DMS153 (cell line): ENCODE measurements at regions not wholly inside any gene's neighbourhood (a gene's known extent, or its start where the extent isn't known, plus 50 kb on each side); places are given as distances from the start of the nearest gene placed in this dataset.
"Not testable (repeated sequence)": the region's sequence is repeated elsewhere in the genome, so short reads cannot be mapped to it uniquely, and the experiment has no call there.

Source experiments
- DNase-seq: peaks from one replicate; lab custom pipeline; 2025; lab: John Stamatoyannopoulos, UW

DNA sequence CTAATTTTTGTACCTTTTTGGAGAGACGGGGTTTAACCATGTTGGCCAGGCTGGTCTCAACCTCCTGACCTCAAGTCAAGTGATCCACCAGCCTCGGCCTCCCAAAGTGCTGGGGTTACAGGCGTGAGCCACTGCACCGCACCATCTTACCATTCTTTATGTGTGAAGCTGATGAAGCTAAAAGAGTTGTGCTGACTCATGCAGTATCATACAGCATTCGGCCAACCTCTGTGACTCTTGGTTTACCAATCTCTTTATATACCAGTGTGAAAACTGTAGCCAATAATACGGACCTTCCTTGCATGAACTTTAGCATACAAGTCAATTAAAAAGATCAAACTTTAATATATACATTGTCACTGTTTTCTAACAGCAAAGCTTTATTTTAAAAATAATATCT lies 878.2 kb upstream of the MBL2 start:
- no peak for DNase-seq

- DNase-seq = not testable (repeated sequence)
Observed at GRCh38 chr10:53647221-53647620, 874.6 kb upstream of the MBL2 start.

GRCh38 chr10:53646525-53646924 lies 873.9 kb upstream of the MBL2 start:
- no peak for DNase-seq

- no peak for DNase-seq
Observed at GRCh38 chr10:53645951-53646350, 873.4 kb upstream of the MBL2 start.

GRCh38 chr10:53638006-53638405 lies 865.4 kb upstream of the MBL2 start:
- no peak for DNase-seq

- no peak for DNase-seq
Observed at GRCh38 chr10:53624722-53625121, 852.1 kb upstream of the MBL2 start.

DNA sequence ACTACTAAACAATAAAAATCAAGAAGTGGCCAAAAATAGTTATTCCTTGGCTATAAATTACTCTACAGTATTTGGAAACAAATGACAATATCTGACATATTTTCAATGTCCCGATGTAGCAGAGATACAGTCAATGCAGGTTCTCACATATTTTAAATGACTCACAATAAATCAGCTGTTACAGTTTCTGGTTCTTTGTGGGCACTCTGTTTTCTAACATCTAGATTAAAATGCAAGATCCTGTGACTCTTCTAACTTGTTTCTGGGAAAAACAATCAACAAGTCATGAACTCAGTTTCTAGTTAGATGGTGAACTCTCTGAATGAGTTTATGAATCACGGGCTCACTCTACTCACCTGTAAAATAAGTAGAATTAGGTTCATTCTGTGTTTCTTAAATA lies 849.6 kb upstream of the MBL2 start:
- DNase-seq = no peak

DNA sequence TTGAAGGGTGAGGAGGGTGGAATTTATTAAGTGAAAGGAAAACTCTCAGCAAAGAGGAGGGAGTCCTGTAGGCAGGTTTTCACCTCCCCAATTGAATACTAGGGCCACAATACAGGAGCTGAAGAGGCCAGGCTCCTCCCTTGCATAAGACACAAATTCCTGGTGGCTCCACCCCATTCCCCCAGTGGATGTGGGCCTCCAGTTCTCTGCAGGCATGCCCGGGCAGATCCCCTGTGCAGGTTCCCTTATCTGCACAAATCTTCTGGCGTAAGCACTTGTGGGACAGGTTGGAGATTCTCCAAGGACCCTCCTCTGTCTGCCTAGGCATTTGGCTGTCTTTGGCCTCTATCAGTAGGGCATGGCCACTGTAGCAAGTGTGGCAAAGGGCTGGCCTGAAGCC lies 847.1 kb upstream of the MBL2 start:
- no peak for DNase-seq

DNA sequence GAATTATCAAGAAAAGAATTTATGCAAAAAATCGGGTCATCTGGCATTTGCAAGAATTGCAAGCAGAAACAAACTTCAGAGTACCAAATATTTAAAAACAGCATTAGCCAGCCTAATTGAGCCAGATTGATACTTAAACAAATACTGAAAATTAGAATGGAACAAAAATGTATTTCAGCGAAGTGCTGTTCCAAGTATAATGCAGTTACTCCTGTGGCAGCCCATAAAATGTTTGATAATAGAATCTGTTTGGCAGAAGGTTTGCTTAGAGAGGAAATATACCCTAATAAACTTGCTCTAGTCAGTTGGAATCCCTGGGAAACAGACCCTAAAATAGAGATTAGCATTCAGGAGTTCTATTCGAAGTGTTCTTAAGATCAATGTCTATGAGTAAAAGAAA lies 835.1 kb upstream of the MBL2 start:
- DNase-seq = no peak

- no peak for DNase-seq
Observed at GRCh38 chr10:53606981-53607380, 834.4 kb upstream of the MBL2 start.

- no peak for DNase-seq
Observed at GRCh38 chr10:53601260-53601875, 828.8 kb upstream of the MBL2 start.

DNA sequence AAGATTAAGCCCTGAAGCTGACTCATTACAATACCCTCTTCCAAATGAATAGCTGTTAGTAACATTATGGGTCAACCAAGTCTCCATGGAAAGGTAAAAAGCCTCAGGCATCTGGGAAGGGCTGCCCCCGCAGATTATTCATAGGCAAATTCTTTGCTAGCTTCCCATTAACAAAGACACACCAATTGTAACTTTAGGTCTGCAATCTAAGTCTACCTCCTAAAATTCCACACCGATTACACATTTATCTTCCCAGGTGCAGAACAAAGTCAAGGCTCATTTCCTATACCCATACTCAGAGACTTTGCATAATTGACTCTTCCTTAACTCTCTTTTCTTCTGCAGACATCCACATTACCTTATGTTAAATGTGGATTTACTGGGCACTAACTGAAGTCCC lies 826.3 kb upstream of the MBL2 start:
- DNase-seq = no peak

GRCh38 chr10:53597835-53598251 lies 825.3 kb upstream of the MBL2 start:
- DNase-seq = no peak

DNA sequence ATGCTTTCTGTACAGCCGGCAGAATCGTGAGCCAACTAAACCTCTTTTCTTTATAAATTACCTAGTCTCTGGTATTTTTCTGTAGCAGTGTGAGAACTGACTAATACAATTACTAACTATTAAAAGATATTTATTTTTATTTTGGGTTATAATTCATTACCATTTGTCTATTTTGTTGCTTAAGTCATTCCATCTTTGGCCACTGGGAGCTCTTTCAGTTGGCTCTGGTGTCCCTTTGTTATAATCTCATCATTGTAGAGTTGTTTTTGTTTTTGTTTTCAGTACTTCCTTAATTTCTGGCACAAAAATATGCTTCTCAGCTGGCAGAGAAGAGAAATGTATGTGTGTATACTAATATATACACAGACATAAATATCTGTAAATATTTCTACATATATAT lies 807.9 kb upstream of the MBL2 start:
- DNase-seq = no peak

- DNase-seq = no peak
Observed at GRCh38 chr10:53579773-53580172, 807.2 kb upstream of the MBL2 start.

DNA sequence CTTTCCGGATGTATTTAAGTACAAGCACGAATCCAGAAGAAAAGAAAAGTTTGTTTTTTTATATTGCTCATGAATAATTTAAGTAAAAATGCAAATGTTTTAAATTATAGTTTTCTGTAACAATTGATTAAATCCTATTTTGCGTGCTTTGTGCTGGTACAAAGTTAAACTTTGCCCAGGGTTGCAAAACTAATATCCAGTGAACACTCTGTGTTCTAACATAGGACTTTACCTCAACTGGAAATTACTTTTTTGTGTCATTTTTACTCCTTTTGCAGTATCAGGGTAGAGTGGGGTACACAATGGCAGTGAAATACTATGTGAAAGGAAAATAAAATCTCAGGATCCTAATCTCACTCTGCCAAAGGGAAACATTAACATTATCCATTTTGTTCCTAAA lies 801.4 kb upstream of the MBL2 start:
- DNase-seq = no peak

DNA sequence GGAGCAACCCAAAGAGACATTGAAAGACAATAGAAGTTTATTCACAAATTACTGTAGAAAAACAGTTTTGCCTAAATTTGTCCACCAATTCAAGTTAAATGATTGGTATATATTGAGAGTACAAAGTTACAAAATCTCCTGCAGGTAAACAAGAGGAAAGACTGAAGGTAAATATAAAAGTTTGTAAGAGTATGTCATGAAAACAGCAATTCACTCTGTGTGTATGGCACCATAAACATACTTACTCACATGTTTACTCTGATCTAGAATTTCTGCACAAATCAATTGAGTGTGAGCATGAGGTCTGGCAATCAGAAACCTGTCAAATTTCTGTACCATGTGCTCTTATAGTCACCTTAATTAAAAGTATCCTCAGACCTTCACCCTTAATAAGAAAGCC lies 800.9 kb upstream of the MBL2 start:
- DNase-seq = no peak

- no peak for DNase-seq
Observed at GRCh38 chr10:53572799-53573198, 800.2 kb upstream of the MBL2 start.

DNA sequence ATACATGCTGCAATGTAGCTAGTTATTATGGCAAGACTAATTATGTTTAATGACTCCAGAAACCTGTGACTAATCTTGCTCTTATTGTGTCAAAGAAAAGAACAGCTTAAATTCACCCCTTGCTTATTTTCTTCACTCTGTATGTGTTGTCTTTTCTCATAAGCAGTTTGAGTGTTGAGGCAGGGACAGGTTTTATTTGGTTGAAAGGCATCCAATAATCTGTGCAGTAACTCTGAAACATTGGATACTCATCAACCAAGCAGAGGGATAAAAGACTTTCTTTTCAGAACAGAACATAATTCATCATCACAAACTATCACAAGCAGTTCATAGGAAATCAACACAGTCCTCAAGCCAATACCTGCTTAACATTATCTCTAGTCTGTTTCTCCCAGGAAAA lies 797.6 kb upstream of the MBL2 start:
- no peak for DNase-seq

GRCh38 chr10:53569455-53569854 lies 796.9 kb upstream of the MBL2 start:
- no peak for DNase-seq

GRCh38 chr10:53548664-53549063 lies 776.1 kb upstream of the MBL2 start:
- DNase-seq = no peak

DNA sequence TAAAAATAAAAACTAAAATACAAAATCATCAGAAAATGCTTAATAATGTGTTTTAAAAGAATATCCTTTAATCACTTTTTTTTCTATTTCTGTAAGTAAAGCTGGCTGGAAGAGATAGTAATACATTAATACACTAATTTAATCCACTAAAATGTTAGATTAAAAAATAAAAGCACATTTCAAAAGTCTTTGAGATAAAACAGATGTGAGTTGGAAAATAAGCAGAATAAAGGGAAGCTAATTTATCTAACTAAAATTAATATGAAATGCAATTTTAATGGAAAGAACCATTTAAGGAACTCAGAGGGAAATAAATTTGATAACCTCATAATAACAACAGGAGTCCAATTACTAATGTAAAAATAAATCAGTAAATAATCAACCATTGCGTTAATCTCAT lies 774.8 kb upstream of the MBL2 start:
- no peak for DNase-seq

- no peak for DNase-seq
Observed at GRCh38 chr10:53543410-53543809, 770.8 kb upstream of the MBL2 start.

- DNase-seq = no peak
Observed at GRCh38 chr10:53537508-53537907, 764.9 kb upstream of the MBL2 start.

DNA sequence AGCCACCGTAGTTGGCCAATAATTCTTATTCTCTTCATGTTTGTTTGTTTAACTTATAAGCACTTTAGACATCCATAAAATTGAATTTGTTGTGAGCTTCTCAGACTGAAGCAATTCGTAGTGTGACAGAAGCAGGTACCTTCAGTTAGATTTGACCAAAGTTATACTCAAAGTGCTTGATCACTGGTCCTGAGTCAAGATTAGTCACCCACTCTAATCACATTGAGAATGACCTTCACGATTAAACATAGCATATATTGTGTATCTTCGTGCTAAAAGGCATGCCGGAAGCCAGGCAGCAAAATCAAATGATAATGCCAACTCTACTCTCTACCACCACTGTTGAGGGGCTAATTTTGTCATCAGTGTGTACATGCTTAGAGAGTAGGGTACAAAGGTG lies 763.7 kb upstream of the MBL2 start:
- DNase-seq = no peak
